B cell (primary cell): ENCODE measurements at regions not wholly inside any gene's neighbourhood (a gene's known extent, or its start where the extent isn't known, plus 50 kb on each side); places are given as distances from the start of the nearest gene placed in this dataset.

Experiments used
- ATAC-seq: fragments of 200-7000 bp; cut with Tn5 transposase; one replicate; pipeline ENCODE4 v1.10.0; 2021; ENCODE audit warnings: low read depth, mild to moderate bottlenecking, moderate number of reproducible peaks, moderate library complexity
- CTCF ChIA-PET: fragments of 350-600 bp; sonication (Branson Sonifier 250); formaldehyde crosslinking; loops from one replicate; lab custom pipeline; 2021; ENCODE audit warnings: antibody characterized with exemption, inconsistent platforms; lab: Charles Lee
- POLR2A ChIA-PET: fragments of 350-600 bp; sonication (Branson Sonifier 250); formaldehyde crosslinking; loops from one replicate; lab custom pipeline; 2021; ENCODE audit warnings: antibody characterized with exemption; lab: Charles Lee
- DNase-seq: peaks from one replicate; pipeline ENCODE4 v3.0.0; 2013
- H2AFZ ChIP-seq: 2 replicates; pipeline ENCODE4 v1.6.1; 2012; ENCODE audit warnings: mild to moderate bottlenecking, low read depth, low read length; ENCODE audit not compliant: insufficient read depth, poor library complexity, severe bottlenecking
- H3K27ac ChIP-seq, 2 donors: 1 replicate in 1 of 2; 2 replicates in 1 of 2; pipeline ENCODE4 v1.5.1; 2012 to 2013; ENCODE audit warnings: low read length in 2 of 2, mild to moderate bottlenecking in 2 of 2, moderate library complexity in 1 of 2
- H3K27me3 ChIP-seq, 4 experiments: fragments of 200-600 bp in 1 of 4; sonication (generic) in 1 of 4; replicated peaks in 1 of 4; 1 replicate in 2 of 4; 2 replicates in 2 of 4; pipeline versions ENCODE4 v1.6.1 to v1.7.0; 2013 to 2016; ENCODE audit warnings: low read length in 3 of 4, mild to moderate bottlenecking in 2 of 4, mixed read lengths in 1 of 4, moderate library complexity in 1 of 4; ENCODE audit not compliant: insufficient read depth in 4 of 4, control insufficient read depth in 3 of 4; ENCODE audit errors: control extremely low read depth in 1 of 4
- H3K36me3 ChIP-seq, 2 experiments: replicated peaks in 1 of 2; 1 replicate in 1 of 2; 2 replicates in 1 of 2; pipeline versions ENCODE4 v1.6.1 to v1.7.1; 2013; ENCODE audit warnings: low read length in 1 of 2; ENCODE audit not compliant: insufficient read depth in 2 of 2, control insufficient read depth in 1 of 2; ENCODE audit errors: control extremely low read depth in 1 of 2, extremely low read depth in 1 of 2
- H3K4me1 ChIP-seq, 2 donors: fragments of 200-600 bp in 1 of 2; sonication (generic) in 1 of 2; 1 replicate in 1 of 2; 2 replicates in 1 of 2; pipeline versions ENCODE4 v1.5.1 to v1.6.1; 2013 to 2017; ENCODE audit warnings: low read length in 2 of 2; ENCODE audit not compliant: control insufficient read depth in 2 of 2, insufficient read depth in 2 of 2
- H3K4me2 ChIP-seq: replicated peaks from 2 replicates; pipeline ENCODE3; 2012; ENCODE audit warnings: mild to moderate bottlenecking, low read depth, low read length; ENCODE audit not compliant: poor library complexity, severe bottlenecking
- H3K4me3 ChIP-seq, 5 experiments: fragments of 200-600 bp in 1 of 5; sonication (generic) in 1 of 5; 1 replicate in 3 of 5; 2 replicates in 2 of 5; pipeline versions ENCODE4 v1.5.1 to v1.7.0; 2011 to 2016; ENCODE audit warnings: low read length in 4 of 5, mild to moderate bottlenecking in 4 of 5, low read depth in 2 of 5, control low read depth in 1 of 5, moderate library complexity in 1 of 5; ENCODE audit not compliant: insufficient read depth in 1 of 5; ENCODE audit errors: control extremely low read depth in 1 of 5, extremely low read depth in 1 of 5
- H3K79me2 ChIP-seq: fragments of 200-600 bp; sonication (generic); one replicate; pipeline ENCODE4 v1.6.0; 2016; ENCODE audit warnings: low read length; ENCODE audit not compliant: control insufficient read depth, insufficient read depth
- H3K9ac ChIP-seq: fragments of 200-600 bp; sonication (generic); 2 replicates; pipeline ENCODE4 v1.6.1; 2017; ENCODE audit warnings: mild to moderate bottlenecking, low read length, moderate library complexity
- H3K9me3 ChIP-seq, 3 donors: one replicate each; pipeline versions ENCODE4 v1.6.1 to v1.7.1; 2013; ENCODE audit warnings: low read length in 2 of 3; ENCODE audit not compliant: control insufficient read depth in 2 of 3, insufficient read depth in 1 of 3; ENCODE audit errors: control extremely low read depth in 1 of 3
- H4K20me1 ChIP-seq: 2 replicates; pipeline ENCODE4 v1.6.0; 2012; ENCODE audit warnings: mild to moderate bottlenecking, low read length; ENCODE audit not compliant: insufficient read depth, control insufficient read depth, poor library complexity, severe bottlenecking
- H3K27ac Mint-ChIP-seq: one replicate; pipeline ENCODE4 v1.8.0; 2021; ENCODE audit warnings: mixed read lengths
- H3K27me3 Mint-ChIP-seq: one replicate; pipeline ENCODE4 v1.8.0; 2021; ENCODE audit warnings: mixed read lengths
- H3K4me1 Mint-ChIP-seq: one replicate; pipeline ENCODE4 v1.8.0; 2021; ENCODE audit warnings: mixed read lengths
- H3K4me3 Mint-ChIP-seq: one replicate; pipeline ENCODE4 v1.8.0; 2021; ENCODE audit warnings: mixed read lengths
- H3K9me3 Mint-ChIP-seq: one replicate; pipeline ENCODE4 v1.8.0; 2022; ENCODE audit warnings: mixed read lengths; ENCODE audit not compliant: insufficient read depth
- CTCF ChIP-seq: fragments of 200-600 bp; IDR thresholded peaks from one replicate; pipeline ENCODE4 v1.8.0; 2022; ENCODE audit warnings: antibody characterized with exemption, mild to moderate bottlenecking
- EZH2 ChIP-seq: IDR thresholded peaks from 2 replicates; pipeline ENCODE4 v1.6.1; 2012; ENCODE audit warnings: borderline replicate concordance, low read depth, mild to moderate bottlenecking, moderate library complexity, low read length; ENCODE audit not compliant: insufficient read depth, poor library complexity, severe bottlenecking
- WGBS: methylation state at CpG from one replicate; pipeline ENCODE4 v1.1.5; 2013; ENCODE audit warnings: missing lambda C conversion rate; ENCODE audit not compliant: insufficient coverage; 5-methylcytosine and 5-hydroxymethylcytosine counted together
- intact Hi-C: fragments of 100-400 bp; cut with micrococcal nuclease; formaldehyde crosslinking; loops from one replicate; pipeline ENCODE4 v1.10.0; 2022

- H3K27ac Mint-ChIP-seq = no peak overlapping the region
- no peak overlapping the region for H3K9ac ChIP-seq
- no peak overlapping the region for H3K4me3 ChIP-seq
- H3K9me3 ChIP-seq = no peaks in the 10 kb centered on the region
- H3K27ac ChIP-seq = no peak overlapping the region
- H3K9me3 Mint-ChIP-seq = peaks cover 2% of the 10 kb centered on the region
- no peak overlapping the region for H2AFZ ChIP-seq
- TF ChIP-seq CTCF = no peak
- no peak for TF ChIP-seq EZH2
- H3K27me3 Mint-ChIP-seq = no peaks in the 10 kb centered on the region
- WGBS = 86% methylated on average over 9 of the region's 9 CpGs
- H3K4me1 Mint-ChIP-seq = peaks cover 20% of the 10 kb centered on the region
- H3K4me2 ChIP-seq = no peak overlapping the region
- ATAC-seq (no peak), DNase-seq (no peak)
- no peaks in the 10 kb centered on the region for H3K79me2 ChIP-seq
- intact Hi-C loops = no loop called here
- POLR2A ChIA-PET = interaction anchor here (0.6 kb wide), 1 partner anchor 154 kb away, joined by 5 read pairs; no protein-coding TSS in a partner anchor
- CTCF ChIA-PET = interaction anchor here (1.0 kb wide), 1 partner anchor 11 kb away, joined by 3 read pairs; no protein-coding TSS in a partner anchor
- no peaks in the 10 kb centered on the region for H3K36me3 ChIP-seq
- peaks cover 4 to 10% of the 10 kb centered on the region in 2 donors for H3K4me1 ChIP-seq
- H3K4me3 Mint-ChIP-seq = no peak overlapping the region
- no peaks in the 10 kb centered on the region for H4K20me1 ChIP-seq
- H3K27me3 ChIP-seq = no peaks in the 10 kb centered on the region
These were observed 106.3 kb upstream of the TOP3B start for GRCh38 chr22:22088658-22089458.
